HG03039 (cell line): ENCODE measurements at regions not wholly inside any gene's neighbourhood (a gene's known extent, or its start where the extent isn't known, plus 50 kb on each side); places are given as distances from the start of the nearest gene placed in this dataset.
"Not testable (repeated sequence)": the region's sequence is repeated elsewhere in the genome, so short reads cannot be mapped to it uniquely, and the experiment has no call there.

Experiments used
- ATAC-seq: cut with Tn5 transposase; IDR thresholded peaks from one replicate; pipeline ENCODE4 v1.9.1; 2021; ENCODE audit warnings: mild to moderate bottlenecking, moderate library complexity; ENCODE audit not compliant: unreplicated experiment

DNA sequence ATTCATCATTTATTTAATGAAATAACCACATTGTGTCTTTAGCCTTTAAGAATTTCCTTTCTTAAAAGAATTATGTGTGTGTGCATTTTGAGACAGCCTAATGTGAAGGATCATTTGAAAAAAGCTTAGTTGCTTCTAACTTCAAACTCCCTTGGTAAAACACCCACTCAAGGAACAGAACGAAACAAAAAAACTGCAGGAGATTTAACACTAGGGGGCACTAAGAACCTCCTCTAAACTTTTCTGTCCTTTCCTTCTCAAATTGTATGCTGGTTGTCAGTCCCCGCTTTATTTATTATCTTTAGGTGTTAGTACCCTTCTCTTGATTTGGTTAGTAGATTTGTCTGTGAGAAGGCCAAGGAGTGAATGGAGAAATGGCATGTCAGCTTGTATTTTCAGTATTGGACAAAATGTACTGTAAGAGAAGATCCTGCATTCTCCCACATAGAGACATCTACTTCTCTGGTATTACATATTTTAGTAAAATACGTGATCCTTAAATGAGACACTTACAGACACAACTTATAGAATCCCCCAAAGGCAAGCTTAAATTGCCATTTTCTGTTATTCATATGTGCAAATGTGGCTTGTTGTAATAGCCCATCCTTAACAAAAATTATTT lies 229.7 kb downstream of the MRPS30 start:
- ATAC-seq = peak; percentile 78

DNA sequence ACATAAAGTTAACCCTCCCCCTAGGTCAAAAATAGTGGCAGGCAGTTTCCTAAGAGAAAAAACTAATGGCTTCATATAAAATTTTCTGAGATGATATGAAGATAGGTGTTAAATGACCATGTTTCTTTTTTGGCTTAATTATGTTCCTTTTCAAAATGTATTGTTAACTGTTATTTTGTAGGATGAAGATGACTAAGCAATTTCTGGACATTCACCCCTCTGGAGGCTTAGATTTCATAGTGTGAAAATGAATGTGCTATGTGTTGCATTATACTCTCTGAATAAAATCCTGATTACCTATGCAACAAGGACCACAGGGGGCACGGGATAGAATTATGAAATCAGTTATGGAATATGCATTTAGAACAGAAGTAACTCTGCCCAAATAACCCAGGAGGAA lies 233.5 kb downstream of the MRPS30 start:
- no peak for ATAC-seq

DNA sequence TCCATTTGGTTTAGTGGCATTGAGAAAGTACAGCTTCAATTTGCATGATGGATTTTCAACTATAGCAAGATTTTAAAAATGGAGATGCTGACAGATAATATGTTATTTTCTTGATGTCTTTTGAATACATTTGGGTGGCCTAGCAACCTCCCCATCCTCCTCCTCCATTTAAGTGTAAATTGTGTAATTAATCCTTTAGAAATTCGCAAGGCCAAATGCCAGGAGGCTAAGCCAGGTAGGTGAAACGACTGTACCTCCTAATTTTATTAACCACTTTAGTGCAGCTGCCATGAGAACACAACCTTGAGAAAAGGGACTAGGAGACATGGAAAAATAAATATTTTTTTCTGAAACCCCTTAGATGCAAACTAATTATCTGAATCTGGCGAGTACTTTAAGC lies 248.8 kb downstream of the MRPS30 start:
- ATAC-seq = no peak

DNA sequence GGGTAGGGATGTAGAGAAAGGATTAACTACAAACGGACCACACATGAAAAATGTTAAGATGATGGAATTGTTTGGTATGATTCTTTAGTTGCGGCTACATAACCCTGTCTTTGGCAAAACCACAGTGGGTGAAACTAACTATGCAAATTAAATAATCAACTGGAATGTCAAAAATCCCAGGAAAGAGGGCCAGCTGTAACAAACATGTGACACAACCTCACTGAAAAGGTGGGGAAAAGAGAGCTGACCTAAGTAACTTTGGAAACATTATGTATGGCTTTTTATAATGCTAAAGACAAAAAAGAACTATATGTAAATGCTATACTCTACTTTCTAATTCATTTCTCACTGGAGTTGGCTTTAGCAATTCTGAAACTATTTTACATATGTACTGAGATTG lies 252.0 kb downstream of the MRPS30 start:
- no peak for ATAC-seq

DNA sequence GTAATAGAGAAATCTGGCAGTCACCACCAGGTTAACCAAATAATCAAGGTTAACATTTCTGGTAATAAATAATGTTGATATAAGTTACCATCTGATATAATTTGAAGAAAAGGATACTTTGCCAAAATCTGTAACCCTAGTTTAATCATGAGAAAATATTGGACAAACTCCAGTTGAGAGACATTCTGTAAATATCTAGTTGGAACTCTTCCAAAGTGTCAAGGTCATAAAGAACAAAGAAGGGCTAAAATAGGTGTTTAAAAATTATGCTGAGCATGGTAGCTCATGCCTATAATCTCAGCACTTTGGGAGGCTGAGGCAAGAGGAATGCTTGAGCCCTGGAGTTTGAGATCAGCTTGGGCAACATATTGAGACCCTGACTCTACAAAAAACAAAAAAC lies 253.3 kb downstream of the MRPS30 start:
- ATAC-seq = no peak

DNA sequence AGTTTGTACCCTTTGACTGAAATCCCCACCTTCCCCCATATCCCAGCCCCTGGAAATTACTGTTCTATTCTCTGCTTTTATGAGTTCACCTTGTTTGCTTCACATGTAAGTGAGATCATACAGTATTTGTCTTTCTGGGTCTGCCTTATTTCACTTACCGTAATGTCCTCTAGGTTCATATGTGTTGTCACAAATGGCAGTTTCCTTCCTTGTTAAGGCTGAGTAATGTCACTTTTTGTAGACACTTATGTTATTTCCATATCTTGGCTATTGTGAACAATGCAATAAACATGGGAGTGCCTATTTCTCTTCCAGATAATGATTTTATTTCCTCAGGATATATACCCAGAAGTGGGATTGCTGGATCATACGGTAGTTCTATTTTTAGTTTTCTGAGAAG lies 272.3 kb downstream of the MRPS30 start:
- no peak for ATAC-seq

DNA sequence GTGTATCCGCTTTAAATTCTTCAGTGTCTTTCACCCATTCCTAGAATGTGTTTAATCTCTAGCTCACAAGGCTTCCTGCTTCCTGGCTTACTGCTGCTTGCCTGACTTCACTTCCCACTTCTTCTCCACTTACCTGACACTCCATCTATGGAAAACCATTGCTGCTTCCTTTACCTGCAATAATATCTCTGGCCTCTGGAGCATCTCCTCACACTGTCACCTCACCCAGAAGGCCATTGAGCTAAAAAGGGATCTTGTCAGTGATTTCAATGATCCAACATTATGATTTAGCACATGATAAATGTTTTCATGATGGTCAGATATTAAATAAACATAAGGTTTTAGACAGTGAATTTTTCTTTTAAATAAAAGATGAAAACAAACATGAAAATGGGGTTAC lies 281.1 kb downstream of the MRPS30 start:
- no peak for ATAC-seq

DNA sequence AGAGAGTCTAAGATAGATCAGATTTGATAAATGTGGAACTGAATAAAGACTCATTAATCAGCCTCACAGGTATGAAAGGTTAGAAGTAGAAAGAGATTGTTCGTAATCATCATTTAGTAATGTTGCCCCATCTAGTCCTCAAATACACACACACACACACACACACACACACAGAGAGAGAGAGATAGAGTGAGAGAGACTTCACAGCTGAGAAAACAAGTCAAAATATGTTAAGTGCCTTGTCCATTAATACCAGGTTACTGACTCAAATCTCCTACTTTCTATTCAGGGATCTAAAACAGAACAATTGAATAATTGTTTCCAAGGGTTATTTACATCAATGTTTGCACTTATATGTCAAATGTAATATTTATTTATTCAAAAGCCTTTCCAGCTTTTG lies 284.6 kb downstream of the MRPS30 start:
- ATAC-seq = no peak

DNA sequence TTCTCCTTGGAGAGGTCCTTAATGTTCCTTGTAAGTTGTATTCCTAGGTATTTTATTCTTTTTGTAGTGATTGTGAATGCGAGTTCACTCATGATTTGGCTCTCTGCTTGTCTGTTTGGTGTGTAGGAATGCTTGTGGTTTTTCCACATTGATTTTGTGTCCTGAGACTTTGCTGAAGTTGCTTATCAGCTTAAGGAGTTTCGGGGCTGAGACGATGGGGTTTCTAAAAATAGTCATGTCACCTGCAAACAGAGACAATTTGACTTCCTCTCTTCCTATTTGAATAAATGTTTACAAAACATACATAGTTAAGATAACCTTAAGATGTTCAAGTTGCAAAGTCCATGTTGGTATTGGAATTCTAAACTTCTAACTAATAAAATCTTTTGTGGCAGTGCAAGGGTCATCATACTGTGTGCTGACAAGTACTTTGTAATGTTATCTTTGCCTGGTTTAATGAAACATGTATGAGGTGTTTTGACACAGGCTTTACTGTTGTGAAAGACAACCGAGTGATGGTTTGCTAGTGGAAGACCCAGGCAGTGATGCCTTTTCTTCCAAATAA lies 286.2 kb downstream of the MRPS30 start:
- no peak for ATAC-seq

DNA sequence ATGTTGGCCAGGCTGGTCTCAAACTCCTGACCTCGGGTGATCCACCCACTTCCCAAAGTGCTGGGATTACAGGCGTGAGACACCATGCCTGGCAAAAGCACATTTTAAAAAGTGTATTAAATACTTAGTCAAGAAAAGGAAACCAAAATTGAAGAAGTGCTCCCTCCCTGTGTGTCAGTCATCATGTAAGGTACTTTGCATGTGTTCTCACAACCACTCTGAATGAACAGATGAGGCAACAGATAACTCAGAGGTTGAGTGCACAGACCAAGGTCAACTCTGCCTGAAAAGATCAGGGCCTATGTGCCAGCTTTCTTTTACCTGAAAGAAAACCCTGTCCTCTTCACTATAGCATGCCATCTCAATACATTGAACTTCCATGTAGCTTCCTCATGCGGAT lies 289.7 kb downstream of the MRPS30 start:
- peak; percentile 49 for ATAC-seq

DNA sequence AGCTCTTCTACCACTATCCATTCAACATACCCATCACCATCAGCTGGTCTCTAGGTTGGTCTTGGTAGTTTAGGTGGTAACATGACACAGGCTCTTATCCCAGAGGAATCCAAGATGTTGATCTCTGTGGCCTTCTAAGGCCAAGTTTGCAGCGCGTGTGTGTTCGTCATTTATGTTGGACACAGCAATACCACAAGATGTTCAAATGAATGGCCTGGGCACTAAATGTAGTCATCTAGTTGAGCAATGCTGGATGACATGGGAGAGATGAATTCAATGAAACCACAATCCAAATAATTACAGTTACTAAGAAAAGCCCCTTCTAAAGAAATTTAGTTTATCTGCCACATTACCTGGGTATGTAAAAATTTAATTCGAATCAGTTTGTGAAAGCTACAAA lies 292.4 kb downstream of the MRPS30 start:
- no peak for ATAC-seq

DNA sequence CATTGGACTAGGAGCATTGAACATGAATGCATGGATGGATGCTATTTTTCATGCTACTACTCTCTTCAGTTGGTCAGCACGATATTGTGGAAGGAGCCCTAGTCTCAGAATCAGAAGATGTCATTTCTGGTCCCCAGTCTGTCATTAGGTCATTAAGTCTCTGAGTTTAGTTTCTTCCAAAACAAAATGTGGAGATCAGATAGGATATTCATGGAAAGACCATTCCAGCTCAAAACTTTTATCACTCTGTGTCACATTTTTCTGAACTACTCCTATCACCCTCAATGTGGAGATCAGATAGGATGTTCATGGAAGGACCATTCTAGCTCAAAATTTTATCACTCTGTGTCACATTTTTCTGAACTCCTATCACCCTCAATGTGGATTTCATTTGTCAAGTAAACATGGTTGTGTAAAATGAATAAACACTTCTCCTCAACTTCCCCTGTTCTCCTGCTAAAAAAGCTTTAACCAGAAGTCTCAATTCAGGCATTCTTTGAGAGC lies 296.8 kb downstream of the MRPS30 start:
- ATAC-seq = no peak

DNA sequence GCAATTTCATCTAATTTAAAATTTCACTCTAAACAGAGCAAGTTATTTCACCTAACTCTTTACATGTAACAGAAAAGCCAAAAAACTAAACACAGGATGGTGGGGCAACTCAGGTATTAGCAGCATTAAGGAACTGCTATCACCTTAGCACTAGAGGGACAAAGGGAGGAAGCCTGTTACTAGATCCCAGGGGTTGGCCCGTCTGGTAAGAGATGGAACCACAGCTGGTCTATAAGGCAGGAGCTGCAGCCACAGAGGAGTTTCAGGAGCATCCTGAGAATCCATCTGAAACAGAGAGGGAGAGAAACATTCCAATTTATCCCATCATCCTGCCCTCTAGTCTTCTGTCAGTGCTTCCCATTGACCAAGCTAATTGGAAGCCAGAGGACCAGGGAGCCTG lies 300.3 kb downstream of the MRPS30 start:
- no peak for ATAC-seq

DNA sequence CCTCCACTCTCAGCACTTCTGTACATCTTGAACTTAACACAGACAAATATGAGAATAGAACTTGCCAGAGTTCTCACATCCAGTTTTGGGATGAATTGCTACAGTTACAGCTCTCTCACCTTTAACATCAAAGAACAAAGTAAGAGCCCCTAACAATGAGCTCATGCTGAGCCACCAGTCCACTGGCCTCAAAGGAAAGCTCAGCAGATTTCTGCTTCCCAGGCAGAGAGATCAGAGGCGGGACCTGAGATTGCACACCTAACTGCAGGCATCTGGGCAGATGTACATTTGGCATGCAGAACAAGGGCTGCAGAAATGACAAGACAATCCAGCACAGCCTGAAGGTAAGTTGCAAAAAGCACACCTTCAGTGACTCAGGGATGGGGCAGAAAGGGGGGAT lies 300.9 kb downstream of the MRPS30 start:
- no peak for ATAC-seq

DNA sequence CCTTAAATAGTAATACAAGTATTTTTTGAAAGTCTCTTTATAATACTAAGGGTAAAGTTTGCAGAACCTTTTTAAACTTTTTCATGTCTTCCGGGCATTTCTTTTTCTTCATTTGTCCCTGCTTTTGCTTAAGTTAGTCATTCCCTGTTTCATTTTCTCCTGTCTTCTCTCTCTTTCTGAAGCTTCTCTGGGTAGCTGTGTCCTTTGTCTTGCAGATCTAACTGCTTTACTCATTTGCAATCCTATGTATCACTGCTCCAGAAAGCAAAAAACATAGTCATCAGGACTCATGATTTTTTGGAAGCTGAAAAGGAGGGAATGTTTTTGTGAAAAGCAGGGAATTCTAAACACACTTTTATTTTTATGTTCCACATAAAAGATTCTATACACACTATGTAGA lies 301.7 kb downstream of the MRPS30 start:
- no peak for ATAC-seq

DNA sequence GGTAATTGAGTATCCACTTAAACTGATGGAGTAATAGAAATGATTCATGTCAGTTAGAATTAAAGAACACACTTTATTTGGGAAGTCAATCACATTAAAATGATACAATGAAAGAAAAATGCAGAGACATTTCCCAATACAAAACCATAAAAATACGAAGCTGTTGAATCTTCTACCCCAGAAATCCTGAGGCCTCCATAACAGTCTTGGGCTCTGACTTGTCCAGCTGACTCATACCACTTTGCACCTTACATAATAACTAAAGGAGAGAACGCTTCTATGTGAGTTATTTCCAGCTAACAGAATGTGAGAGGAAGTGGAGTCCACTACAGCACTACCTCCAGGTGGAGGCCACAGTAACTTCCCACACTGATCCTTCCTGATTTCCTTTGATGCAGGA lies 305.0 kb downstream of the MRPS30 start:
- no peak for ATAC-seq

DNA sequence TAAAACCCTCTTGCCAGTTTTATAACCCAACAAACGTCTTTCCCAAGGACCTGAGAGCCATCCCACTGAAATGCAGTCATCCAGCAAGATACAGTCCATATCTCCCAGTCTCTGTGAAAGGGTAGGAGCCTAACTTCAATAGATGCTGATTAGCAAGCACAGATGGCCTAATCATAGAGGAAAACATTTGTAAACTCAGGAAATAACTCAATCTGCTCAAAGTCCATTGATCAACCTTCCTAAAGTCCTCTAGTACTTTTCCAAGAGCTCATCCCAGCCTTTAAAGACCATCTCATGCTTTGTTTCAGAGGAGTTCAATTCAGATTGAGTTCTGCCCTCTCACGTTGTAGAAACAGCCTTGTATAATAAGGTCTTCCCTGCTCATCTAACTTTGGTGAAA lies 324.2 kb downstream of the MRPS30 start:
- no peak for ATAC-seq

DNA sequence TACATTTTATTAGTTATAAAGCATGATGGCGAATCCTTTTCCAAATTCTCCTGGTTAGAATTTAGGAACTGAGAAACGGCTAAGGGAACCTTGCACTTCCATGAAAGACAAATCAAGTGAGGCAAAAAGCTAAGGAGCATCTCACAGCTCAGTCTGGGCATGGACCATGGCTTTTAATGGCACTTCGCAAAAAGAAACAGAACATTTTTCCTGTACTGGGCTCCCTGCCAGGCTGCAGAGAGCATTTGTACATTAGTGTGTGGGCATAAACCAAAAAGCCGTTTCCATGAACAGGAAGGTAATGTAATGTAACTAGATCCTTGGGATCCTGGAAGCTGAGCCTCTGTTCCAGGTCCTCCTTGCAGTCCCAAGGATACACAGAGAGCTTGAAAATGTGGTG lies 354.2 kb downstream of the MRPS30 start:
- ATAC-seq = no peak

DNA sequence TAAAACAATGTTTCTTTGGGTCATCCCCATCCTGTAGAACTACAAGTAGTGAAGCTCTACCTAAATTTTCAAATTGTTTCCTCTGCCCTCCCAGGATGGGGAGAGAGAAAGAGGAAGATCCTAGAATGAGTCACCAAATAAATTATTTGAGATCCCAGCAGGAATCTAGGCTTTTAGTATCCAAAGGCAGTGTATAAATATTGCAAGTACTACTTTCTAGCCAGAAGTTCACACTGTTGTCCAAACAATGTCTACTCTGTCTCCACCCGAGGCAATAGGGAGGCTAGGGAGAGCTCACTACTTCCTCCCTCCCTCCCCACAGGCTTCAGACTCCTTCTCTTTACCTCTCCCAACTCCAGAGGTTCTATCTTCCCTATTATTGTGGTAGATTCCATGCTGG lies 362.8 kb downstream of the MRPS30 start:
- ATAC-seq = no peak

DNA sequence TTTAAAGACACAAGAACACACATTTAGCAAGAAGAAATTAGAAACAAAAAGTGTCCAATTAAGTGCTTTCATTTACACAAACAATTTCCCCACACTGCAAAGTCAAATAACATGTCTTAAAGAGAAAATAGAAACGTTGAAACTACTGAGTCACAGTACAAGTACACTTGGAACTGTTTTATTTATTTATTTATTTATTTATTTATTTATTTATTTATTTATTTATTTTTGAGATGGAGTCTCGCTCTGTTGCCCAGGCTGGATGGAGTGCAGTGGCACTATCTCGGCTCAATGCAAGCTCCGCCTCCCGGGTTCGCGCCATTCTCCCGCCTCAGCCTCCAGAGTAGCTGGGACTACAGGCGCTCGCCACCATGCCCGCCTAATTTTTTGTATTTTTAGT lies 363.9 kb downstream of the MRPS30 start:
- ATAC-seq = not testable (repeated sequence)

DNA sequence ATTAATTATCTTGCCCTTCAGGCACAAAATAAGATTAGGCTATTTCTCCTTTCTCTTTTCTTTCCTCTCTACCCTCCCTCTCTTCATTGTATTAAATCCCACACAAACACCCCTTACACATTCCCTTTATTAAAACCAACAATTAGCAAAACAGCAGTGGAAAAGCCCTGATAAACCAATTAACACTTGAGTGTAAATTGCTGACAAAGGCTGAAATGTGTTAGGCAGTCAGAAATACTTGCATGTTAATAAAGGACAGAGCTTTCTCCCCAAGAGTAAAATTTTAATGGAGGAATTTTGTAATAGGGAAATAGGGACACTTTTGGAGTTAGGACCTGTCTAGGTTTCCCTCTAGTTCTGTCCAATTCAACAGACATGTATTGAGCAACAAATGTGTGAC lies 370.9 kb downstream of the MRPS30 start:
- ATAC-seq = no peak

DNA sequence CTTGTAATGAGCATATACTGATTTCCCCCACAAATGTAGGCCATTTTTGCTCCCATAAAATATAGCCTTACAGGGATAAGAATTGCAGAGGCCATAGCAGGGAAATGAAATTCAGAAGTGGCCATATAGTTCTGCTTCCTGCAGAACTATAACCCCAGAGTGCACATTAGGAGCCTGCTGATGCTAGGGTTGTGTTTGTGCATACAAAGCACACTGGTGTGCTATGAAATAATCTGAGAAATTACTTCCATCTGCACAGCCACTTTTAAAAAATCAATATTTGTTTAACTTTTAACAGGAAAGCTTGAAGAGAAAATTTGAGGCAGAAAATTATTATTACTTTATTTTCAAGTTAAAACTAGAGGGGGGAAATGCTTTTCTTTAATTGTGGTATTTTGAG lies 380.3 kb downstream of the MRPS30 start:
- no peak for ATAC-seq

DNA sequence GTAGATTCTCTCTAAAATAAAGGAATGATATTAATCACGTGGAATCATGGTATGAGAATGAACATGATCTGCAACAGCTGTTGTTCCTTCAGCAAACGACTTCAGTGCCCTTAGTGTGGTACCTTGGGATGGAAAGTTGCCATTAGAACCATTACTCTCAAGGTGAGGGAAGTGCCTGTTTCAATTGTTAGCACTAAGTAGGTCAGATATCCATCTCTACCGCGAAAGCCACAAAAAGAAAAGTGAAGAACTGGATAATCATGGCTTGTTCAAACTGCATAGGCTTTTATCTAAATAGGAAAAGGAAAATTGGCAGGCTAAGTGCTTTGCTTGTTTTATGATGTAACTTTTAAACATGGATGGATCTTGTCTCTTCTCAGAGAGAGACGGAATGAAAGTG lies 380.7 kb downstream of the MRPS30 start:
- no peak for ATAC-seq
